ENCODE measurements at regions not wholly inside any gene's neighbourhood (a gene's known extent, or its start where the extent isn't known, plus 50 kb on each side); places are given as distances from the start of the nearest gene placed in this dataset.

DNA sequence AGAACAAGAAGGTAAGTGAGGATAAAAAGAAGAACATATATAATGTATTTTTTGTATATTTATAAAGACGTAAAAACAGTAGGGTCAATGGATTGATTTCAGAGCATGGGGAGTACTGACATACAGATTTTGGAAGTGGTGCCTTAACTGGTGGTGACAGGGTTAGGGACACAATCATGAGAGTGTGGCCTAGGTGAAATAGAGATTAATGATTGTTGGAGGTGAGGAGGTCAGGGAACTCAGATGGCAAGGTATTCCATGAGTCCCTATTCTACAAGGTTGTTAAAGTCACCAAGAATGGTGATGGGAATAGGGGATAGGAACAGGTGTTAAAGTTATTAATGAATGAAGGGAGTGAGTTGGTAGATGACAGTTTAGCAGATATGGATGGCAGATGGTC, 210.8 kb downstream of the SEMA6A start:
- H3K4me2 ChIP-seq (ENCODE audit: low read length), result no peak overlapping the region
- H3K4me3 ChIP-seq (ENCODE audit: low read length), result no peak overlapping the region
- TF ChIP-seq EZH2phosphoT487 (IDR thresholded peaks at IDR 0.05; ENCODE audit: low read depth), result no peak
- TF ChIP-seq, protein P1, sequence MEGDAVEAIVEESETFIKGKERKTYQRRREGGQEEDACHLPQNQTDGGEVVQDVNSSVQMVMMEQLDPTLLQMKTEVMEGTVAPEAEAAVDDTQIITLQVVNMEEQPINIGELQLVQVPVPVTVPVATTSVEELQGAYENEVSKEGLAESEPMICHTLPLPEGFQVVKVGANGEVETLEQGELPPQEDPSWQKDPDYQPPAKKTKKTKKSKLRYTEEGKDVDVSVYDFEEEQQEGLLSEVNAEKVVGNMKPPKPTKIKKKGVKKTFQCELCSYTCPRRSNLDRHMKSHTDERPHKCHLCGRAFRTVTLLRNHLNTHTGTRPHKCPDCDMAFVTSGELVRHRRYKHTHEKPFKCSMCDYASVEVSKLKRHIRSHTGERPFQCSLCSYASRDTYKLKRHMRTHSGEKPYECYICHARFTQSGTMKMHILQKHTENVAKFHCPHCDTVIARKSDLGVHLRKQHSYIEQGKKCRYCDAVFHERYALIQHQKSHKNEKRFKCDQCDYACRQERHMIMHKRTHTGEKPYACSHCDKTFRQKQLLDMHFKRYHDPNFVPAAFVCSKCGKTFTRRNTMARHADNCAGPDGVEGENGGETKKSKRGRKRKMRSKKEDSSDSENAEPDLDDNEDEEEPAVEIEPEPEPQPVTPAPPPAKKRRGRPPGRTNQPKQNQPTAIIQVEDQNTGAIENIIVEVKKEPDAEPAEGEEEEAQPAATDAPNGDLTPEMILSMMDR (IDR thresholded peaks at IDR 0.05; ENCODE audit: low read depth, low read length), result no peak
- H3K27me3 ChIP-seq (ENCODE audit: low read depth, low read length), result no peaks in the 10 kb centered on the region
- peaks cover 4% of the 10 kb centered on the region; the same call in 1 of the 2 replicates for H4K20me1 ChIP-seq (ENCODE audit: insufficient read depth, low read length)
- H3K79me2 ChIP-seq (ENCODE audit: low read length), result no peaks in the 10 kb centered on the region
- no peak overlapping the region for H2AFZ ChIP-seq (ENCODE audit: low read depth, low read length)
- H3K4me1 ChIP-seq (ENCODE audit: low read length), result peaks cover 19% of the 10 kb centered on the region
- no peaks in the 10 kb centered on the region for H3K9me3 ChIP-seq (ENCODE audit: insufficient read depth, low read length)
- H3K9ac ChIP-seq (ENCODE audit: low read length), result no peak overlapping the region
- H3K27ac ChIP-seq (ENCODE audit: low read length), result no peak overlapping the region
- H3K36me3 ChIP-seq (replicated peaks; ENCODE audit: low read depth, low read length), result no peaks in the 10 kb centered on the region

DNA sequence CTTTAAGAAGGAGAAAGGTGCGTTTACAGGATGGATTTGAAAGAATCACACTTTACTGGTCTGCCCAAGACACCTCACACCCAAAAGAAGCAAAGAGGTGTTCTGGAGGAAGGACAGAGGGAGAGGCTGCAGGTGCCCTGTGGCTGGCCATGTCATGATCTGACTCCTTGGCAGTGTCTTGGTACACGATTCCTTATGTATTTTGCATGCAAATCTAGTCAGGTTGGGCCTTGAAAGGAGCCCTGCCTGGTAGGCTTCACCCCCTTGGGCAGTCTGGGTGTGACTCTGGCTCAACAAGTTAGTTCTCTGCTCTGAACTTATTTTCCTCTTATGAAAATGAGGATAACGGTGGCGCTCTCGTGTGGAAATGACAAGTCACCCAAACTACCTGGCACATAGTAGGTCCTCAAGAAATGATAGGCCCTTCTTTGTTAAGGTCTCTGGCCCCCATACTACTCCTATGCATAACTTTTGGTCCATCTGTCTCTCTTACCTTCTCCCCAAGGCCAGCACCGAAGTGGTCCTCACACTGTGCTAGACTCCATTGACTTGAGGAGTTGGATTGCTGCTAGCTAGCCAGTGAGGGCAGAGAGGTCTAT, 212.5 kb downstream of the SEMA6A start:
- H3K4me2 ChIP-seq (ENCODE audit: low read length), result no peak overlapping the region
- H3K9me3 ChIP-seq (ENCODE audit: insufficient read depth, low read length), result no peaks in the 10 kb centered on the region
- TF ChIP-seq EZH2phosphoT487 (IDR thresholded peaks at IDR 0.05; ENCODE audit: low read depth), result no peak
- TF ChIP-seq, protein P1 (IDR thresholded peaks at IDR 0.05; ENCODE audit: low read depth, low read length), result no peak
- no peak overlapping the region for H3K9ac ChIP-seq (ENCODE audit: low read length)
- H3K4me3 ChIP-seq (ENCODE audit: low read length), result no peak overlapping the region
- no peaks in the 10 kb centered on the region for H3K36me3 ChIP-seq (replicated peaks; ENCODE audit: low read depth, low read length)
- H3K27ac ChIP-seq (ENCODE audit: low read length), result no peak overlapping the region
- H3K27me3 ChIP-seq (ENCODE audit: low read depth, low read length), result no peaks in the 10 kb centered on the region
- H3K79me2 ChIP-seq (ENCODE audit: low read length), result no peaks in the 10 kb centered on the region
- H2AFZ ChIP-seq (ENCODE audit: low read depth, low read length), result no peak overlapping the region
- H4K20me1 ChIP-seq (ENCODE audit: insufficient read depth, low read length), result peaks cover 4% of the 10 kb centered on the region; the same call in 1 of the 2 replicates
- peaks cover 26% of the 10 kb centered on the region for H3K4me1 ChIP-seq (ENCODE audit: low read length)

DNA sequence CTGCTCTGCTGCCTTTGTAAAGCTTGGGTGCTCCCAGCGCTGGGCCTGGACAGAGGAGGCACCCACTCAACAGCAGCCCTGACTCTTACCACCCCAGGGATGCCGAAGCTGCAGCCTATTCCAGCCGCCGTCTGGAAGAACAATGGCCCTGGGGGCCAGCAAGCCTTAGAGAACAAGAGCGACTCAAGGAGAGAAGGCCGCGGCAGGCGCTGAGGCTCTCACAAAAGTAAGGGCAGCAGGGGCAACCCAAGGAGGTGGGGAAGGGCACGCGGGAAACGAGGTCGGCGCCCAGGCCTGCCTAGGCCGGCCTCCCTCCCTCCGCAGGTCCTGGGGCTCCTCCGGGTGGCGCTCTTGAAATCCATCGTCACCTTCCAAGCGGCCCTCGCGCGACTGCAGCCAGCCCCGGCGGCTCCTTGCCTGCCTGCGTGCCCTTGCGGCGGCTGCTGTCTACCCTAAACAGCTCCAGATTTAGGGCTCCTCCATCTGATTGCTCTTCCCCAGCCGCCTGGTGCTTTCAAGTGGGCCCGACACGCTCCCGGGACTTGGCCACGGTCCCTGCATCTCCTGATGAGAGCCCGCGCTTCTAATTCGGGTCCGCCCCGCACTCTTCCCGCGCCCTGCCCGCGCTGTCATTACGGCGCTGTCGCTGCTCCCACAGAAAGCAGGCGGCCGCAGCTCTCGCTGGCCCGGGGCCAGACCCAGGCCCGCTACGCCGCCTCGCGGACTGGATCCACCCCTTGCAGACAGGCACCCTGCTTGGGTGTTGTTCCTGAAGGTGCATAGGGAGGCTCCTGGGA, 213.3 kb downstream of the SEMA6A start:
- Histone ChIP-seq H3K9me3 (ENCODE audit: insufficient read depth, low read length) (no peaks in the 10 kb centered on the region), H3K4me2 (ENCODE audit: low read length) (no peak overlapping the region), H4K20me1 (ENCODE audit: insufficient read depth, low read length) (peaks cover 4% of the 10 kb centered on the region; the same call in 1 of the 2 replicates), H3K36me3 (replicated peaks; ENCODE audit: low read depth, low read length) (no peaks in the 10 kb centered on the region), H3K79me2 (ENCODE audit: low read length) (no peaks in the 10 kb centered on the region), H3K9ac (ENCODE audit: low read length) (no peak overlapping the region), H3K4me3 (ENCODE audit: low read length) (no peak overlapping the region), H3K27me3 (ENCODE audit: low read depth, low read length) (no peaks in the 10 kb centered on the region), H3K4me1 (ENCODE audit: low read length) (peaks cover 26% of the 10 kb centered on the region), H2AFZ (ENCODE audit: low read depth, low read length) (no peak overlapping the region), H3K27ac (ENCODE audit: low read length) (no peak overlapping the region)
- TF ChIP-seq, protein P1 (IDR thresholded peaks at IDR 0.05; ENCODE audit: low read depth, low read length), result no peak
- no peak for TF ChIP-seq EZH2phosphoT487 (IDR thresholded peaks at IDR 0.05; ENCODE audit: low read depth)

DNA sequence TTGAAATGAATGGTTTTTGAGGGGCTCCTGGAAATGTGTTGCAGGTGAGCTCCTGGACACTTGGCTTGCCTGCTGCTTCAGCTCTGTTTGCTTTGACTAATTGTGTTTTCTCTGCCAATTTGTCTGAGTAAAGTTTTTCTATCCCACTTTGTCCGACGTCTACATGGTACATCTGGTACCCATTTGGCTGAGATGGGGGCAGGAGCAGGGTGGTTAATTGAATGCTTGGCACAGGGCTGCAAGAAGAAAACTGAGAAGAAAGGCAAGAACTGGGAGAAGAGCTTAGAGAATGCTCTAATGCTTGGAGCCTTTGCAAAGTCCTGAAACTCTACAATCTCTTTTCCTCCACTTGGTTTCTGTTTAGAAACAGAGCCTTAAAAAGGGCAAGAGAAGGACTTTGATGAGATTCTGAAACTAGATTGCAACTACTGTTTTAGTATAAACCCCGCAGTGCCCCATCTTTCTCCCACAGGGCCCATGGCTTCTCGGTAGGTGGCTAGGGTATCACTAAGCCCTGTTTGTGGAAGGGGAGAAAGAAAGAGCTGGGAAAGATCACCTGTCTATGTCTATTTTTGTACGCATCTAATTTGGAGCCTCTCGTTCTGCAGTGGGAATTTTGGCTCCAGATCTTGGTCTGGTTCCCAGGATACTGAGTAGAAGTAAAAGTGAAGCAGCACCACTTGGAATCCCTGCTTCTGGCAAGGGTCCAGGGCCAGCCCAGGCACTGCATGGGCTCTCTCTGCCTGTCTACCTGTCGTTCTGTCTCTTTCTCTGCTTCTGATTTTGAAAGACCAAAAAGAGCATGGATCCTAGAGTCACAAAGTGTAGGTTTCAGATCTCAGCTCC, 214.4 kb downstream of the SEMA6A start:
- H3K9me3 ChIP-seq (ENCODE audit: insufficient read depth, low read length), result no peaks in the 10 kb centered on the region
- no peaks in the 10 kb centered on the region for H3K27me3 ChIP-seq (ENCODE audit: low read depth, low read length)
- H3K4me3 ChIP-seq (ENCODE audit: low read length), result no peak overlapping the region
- no peak overlapping the region for H3K4me2 ChIP-seq (ENCODE audit: low read length)
- TF ChIP-seq EZH2phosphoT487 (IDR thresholded peaks at IDR 0.05; ENCODE audit: low read depth), result no peak
- TF ChIP-seq, protein P1 (IDR thresholded peaks at IDR 0.05; ENCODE audit: low read depth, low read length), result no peak
- peaks cover 4% of the 10 kb centered on the region; the same call in 1 of the 2 replicates for H4K20me1 ChIP-seq (ENCODE audit: insufficient read depth, low read length)
- H3K27ac ChIP-seq (ENCODE audit: low read length), result no peak overlapping the region
- no peak overlapping the region for H3K9ac ChIP-seq (ENCODE audit: low read length)
- no peak overlapping the region for H2AFZ ChIP-seq (ENCODE audit: low read depth, low read length)
- H3K4me1 ChIP-seq (ENCODE audit: low read length), result peaks cover 25% of the 10 kb centered on the region
- H3K79me2 ChIP-seq (ENCODE audit: low read length), result no peaks in the 10 kb centered on the region
- H3K36me3 ChIP-seq (replicated peaks; ENCODE audit: low read depth, low read length), result peaks cover under 1% of the 10 kb centered on the region
